ENCODE measurements at regions not wholly inside any gene's neighbourhood (a gene's known extent, or its start where the extent isn't known, plus 50 kb on each side); places are given as distances from the start of the nearest gene placed in this dataset.

GRCh38 chr3:124517306-124517705 is 212.9 kb upstream of the UMPS start:
- no peak for TF ChIP-seq ZNF274 (IDR thresholded peaks at IDR 0.05; ENCODE audit: low read depth, low read length)
- TF ChIP-seq YY1 (IDR thresholded peaks at IDR 0.05; ENCODE audit: insufficient read depth, insufficient read length) = no peak
